HepG2 (cell line): ENCODE measurements at regions not wholly inside any gene's neighbourhood (a gene's known extent, or its start where the extent isn't known, plus 50 kb on each side); places are given as distances from the start of the nearest gene placed in this dataset.

ENCODE experiments used
- ZC3H4 ChIP-seq: sonication (generic); formaldehyde crosslinking; IDR thresholded peaks from 2 replicates; pipeline ENCODE4 v1.4.0; 2020; ENCODE audit warnings: missing genetic modification reagents, borderline replicate concordance
- TF ChIP-seq, protein P1 (sequence below), 2 experiments: fragments of 450-650 bp in 1 of 2; sonication (generic) in 1 of 2; formaldehyde crosslinking in 1 of 2; IDR thresholded peaks; 2 replicates each; pipeline versions ENCODE4 v1.6.1 to v1.8.0; 2016 to 2022; ENCODE audit warnings: antibody characterized with exemption in 1 of 2, mild to moderate bottlenecking in 1 of 2, missing genetic modification reagents in 1 of 2
- TF ChIP-seq, protein P2 (sequence below): sonication (generic); formaldehyde crosslinking; conservative IDR thresholded peaks from 2 replicates; pipeline ENCODE4 v1.4.0; 2020; ENCODE audit warnings: missing genetic modification reagents

DNA sequence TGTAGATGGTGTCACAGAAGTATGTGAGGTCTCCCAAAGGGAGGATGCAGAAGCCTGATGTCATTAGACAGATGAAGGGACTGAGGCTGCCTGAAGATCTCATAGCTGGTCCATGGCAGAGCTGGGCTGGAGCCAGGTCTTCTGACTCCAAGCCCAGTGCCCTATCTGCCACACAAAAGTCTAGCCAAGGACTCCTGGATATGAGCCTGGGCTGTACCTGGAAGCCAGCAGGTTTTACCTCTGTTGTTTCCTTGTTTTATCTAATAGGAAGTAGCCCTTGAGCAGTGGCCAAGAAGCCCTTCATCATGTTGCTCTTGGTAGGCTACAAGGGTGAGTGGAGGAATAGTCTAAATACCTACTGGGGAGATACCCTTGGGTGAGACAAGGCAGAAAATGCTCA is 74.4 kb upstream of the SLC44A3 start (continued):
- TF ChIP-seq, protein P1, sequence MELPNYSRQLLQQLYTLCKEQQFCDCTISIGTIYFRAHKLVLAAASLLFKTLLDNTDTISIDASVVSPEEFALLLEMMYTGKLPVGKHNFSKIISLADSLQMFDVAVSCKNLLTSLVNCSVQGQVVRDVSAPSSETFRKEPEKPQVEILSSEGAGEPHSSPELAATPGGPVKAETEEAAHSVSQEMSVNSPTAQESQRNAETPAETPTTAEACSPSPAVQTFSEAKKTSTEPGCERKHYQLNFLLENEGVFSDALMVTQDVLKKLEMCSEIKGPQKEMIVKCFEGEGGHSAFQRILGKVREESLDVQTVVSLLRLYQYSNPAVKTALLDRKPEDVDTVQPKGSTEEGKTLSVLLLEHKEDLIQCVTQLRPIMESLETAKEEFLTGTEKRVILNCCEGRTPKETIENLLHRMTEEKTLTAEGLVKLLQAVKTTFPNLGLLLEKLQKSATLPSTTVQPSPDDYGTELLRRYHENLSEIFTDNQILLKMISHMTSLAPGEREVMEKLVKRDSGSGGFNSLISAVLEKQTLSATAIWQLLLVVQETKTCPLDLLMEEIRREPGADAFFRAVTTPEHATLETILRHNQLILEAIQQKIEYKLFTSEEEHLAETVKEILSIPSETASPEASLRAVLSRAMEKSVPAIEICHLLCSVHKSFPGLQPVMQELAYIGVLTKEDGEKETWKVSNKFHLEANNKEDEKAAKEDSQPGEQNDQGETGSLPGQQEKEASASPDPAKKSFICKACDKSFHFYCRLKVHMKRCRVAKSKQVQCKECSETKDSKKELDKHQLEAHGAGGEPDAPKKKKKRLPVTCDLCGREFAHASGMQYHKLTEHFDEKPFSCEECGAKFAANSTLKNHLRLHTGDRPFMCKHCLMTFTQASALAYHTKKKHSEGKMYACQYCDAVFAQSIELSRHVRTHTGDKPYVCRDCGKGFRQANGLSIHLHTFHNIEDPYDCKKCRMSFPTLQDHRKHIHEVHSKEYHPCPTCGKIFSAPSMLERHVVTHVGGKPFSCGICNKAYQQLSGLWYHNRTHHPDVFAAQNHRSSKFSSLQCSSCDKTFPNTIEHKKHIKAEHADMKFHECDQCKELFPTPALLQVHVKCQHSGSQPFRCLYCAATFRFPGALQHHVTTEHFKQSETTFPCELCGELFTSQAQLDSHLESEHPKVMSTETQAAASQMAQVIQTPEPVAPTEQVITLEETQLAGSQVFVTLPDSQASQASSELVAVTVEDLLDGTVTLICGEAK (IDR thresholded peaks at IDR 0.05), result no peak
- TF ChIP-seq, protein P1 (CRISPR knock-in tag; IDR thresholded peaks at IDR 0.05), result no peak
- TF ChIP-seq, protein P2, sequence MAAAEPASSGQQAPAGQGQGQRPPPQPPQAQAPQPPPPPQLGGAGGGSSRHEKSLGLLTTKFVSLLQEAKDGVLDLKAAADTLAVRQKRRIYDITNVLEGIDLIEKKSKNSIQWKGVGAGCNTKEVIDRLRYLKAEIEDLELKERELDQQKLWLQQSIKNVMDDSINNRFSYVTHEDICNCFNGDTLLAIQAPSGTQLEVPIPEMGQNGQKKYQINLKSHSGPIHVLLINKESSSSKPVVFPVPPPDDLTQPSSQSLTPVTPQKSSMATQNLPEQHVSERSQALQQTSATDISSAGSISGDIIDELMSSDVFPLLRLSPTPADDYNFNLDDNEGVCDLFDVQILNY, result no peak
- TF ChIP-seq ZC3H4 (CRISPR knock-in tag), result no peak
- TF ChIP-seq, all 625 proteins: peak for 0
